HG03066 (cell line): ENCODE measurements at regions not wholly inside any gene's neighbourhood (a gene's known extent, or its start where the extent isn't known, plus 50 kb on each side); places are given as distances from the start of the nearest gene placed in this dataset.
"Not testable (repeated sequence)": the region's sequence is repeated elsewhere in the genome, so short reads cannot be mapped to it uniquely, and the experiment has no call there.

Source experiments
- ATAC-seq: cut with Tn5 transposase; IDR thresholded peaks from one replicate; pipeline ENCODE4 v1.9.1; 2021; ENCODE audit warnings: low read depth; ENCODE audit not compliant: unreplicated experiment

- no peak for ATAC-seq
Observed at GRCh38 chr7:29649028-29649716, 85.5 kb downstream of the PRR15 start.

GRCh38 chr7:29649876-29650275 is 86.2 kb downstream of the PRR15 start:
- no peak for ATAC-seq

- ATAC-seq: no peak
Observed at GRCh38 chr7:29651477-29651876, 87.8 kb downstream of the PRR15 start.

- no peak for ATAC-seq
Observed at GRCh38 chr7:29652556-29652955, 88.9 kb downstream of the PRR15 start.

- not testable (repeated sequence) for ATAC-seq
Observed at GRCh38 chr7:29654340-29654739, 90.7 kb downstream of the PRR15 start.

- ATAC-seq: no peak
Observed at GRCh38 chr7:29657288-29657687, 93.7 kb downstream of the PRR15 start.

GRCh38 chr7:29657856-29658255 is 94.2 kb downstream of the PRR15 start:
- no peak for ATAC-seq

- not testable (repeated sequence) for ATAC-seq
Observed at GRCh38 chr7:29659213-29659612, 95.6 kb downstream of the PRR15 start.

GRCh38 chr7:29662899-29663298 is 99.3 kb downstream of the PRR15 start:
- ATAC-seq: not testable (repeated sequence)

GRCh38 chr7:29664999-29665398 is 101.4 kb downstream of the PRR15 start:
- not testable (repeated sequence) for ATAC-seq

- not testable (repeated sequence) for ATAC-seq
Observed at GRCh38 chr7:29667096-29667669, 103.5 kb downstream of the PRR15 start.

GRCh38 chr7:29671286-29671685 is 107.7 kb downstream of the PRR15 start:
- not testable (repeated sequence) for ATAC-seq

- not testable (repeated sequence) for ATAC-seq
Observed at GRCh38 chr7:29673635-29674034, 110.0 kb downstream of the PRR15 start.

- ATAC-seq: not testable (repeated sequence)
Observed at GRCh38 chr7:29674626-29675025, 111.0 kb downstream of the PRR15 start.

GRCh38 chr7:29677254-29677653 is 113.6 kb downstream of the PRR15 start:
- not testable (repeated sequence) for ATAC-seq

GRCh38 chr7:29679963-29680362 is 116.3 kb downstream of the PRR15 start:
- ATAC-seq: not testable (repeated sequence)

- not testable (repeated sequence) for ATAC-seq
Observed at GRCh38 chr7:29680601-29681000, 117.0 kb downstream of the PRR15 start.

GRCh38 chr7:29684151-29684786 is 120.6 kb downstream of the PRR15 start:
- peak; percentile 9 for ATAC-seq

- peak; percentile 61 for ATAC-seq
Observed at GRCh38 chr7:29684787-29685650, 121.3 kb upstream of the WIPF3 start.

GRCh38 chr7:29685651-29686271 is 120.5 kb upstream of the WIPF3 start:
- not testable (repeated sequence) for ATAC-seq
